NCI-H2029 treated with DMSO at 0.1 percent for 48 hours (cell line): ENCODE measurements at regions not wholly inside any gene's neighbourhood (a gene's known extent, or its start where the extent isn't known, plus 50 kb on each side); places are given as distances from the start of the nearest gene placed in this dataset.
A peak's percentile ranks its signal among the peaks of the same experiment; 100 is the strongest.

ENCODE experiments used
- DNase-seq: peaks from one replicate; lab custom pipeline; 2025; lab: John Stamatoyannopoulos, UW

GRCh38 chrX:116226665-116227484 is 56.3 kb downstream of the AGTR2 start:
- no peak for DNase-seq

DNA sequence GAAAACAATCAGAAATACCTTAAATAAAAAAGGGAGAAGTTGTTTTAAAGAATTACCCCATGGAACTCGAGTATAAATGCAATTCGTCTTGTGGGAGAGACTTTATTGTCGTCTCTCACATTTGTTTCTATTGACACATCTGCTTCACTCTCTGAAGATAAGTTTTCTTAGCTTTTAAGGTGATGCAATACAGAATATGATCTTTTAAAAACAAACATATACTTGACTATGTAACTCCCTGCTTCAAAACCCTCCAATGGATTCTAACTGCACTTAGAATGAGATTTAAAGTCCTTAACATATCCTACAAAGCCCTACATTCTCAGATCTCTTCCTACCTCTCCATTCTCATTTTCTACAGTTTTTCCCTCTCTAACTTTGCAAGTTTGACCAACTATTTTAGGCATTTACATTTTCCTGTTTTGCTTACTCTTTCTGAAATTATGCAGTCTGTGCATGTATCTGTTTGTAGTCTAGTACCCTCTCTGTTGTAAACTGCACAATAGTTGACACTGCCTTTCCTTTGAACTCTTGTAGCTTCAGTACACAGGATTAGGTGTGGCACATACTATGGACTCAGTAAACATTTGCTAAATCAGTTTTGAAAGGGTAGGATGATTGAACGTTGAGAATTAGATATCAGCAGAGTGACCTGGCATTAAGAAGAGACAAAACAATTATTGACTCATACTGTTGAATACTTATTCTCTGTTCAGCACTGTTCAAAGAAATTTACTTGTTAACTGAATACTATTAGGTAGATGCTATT is 59.8 kb downstream of the AGTR2 start:
- no peak for DNase-seq

DNA sequence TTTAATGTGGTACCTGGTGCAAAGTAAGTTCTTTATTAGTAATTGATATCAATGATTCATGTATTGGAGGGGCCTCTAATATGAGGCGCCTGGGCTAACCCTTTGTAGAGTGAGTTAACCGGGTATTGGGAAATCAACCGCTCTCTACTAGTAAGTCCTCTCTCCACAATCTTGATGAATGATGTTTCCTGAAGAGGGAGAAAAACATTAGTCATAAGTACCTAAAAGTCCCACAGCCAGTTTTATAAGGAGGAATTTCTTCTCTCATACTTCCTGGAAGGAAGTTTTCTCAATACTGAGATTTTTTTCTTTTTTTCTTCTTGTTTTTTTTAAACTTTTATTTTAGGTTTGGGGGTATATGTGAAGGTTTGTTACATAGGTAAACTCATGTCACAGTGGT is 62.3 kb downstream of the AGTR2 start:
- no peak for DNase-seq

GRCh38 chrX:116236666-116237065 is 66.1 kb downstream of the AGTR2 start:
- no peak for DNase-seq

DNA sequence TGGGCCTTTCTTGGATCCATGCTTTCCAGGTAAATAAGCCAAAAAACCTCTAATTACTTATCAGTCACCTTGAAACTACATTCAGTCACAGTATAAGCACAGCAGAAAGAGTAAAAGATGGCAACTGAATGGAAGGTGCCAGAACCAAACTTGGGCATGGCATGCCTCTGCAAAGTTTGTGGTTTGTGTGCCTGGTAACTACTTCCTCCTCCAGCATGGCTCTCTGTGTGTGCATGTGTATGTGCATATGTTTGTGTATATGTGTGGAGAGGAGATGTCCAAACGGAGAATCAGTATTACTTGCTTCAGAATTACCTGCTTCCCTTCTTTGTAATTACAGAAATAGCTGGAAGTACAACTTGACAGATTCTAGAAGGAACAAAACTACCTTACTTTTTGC is 67.5 kb downstream of the AGTR2 start:
- no peak for DNase-seq

DNA sequence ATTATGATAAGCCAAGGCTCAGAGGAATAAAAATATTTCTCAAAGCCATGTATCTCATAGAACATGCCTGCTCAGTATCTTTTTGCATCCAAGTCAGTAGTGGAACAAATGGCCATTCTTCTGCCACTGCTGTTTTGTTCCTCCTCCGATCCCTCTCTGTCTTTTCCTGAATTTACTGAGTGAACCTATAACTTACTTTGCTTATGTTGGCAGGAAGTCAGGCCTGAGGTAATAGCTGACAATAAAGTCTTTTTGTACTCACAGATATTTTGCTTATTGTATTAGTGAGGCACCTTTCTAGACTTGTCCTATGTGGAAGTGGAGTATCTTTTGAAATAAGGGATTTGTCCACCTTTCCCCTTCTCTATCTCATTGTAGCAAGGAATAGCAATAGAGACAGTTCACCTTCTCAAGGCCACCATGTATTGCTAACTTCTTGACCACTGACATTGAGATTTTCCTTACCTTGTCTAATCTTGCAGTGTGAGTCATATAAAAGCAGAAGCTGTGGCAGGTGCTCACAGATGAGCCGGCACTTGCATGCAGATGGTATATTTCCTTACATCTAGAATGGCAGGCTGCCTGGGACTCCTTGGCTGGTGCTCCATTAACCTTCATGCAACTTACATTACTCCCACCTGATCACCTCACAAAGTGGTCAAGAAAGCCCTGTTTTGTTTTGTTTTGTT is 68.2 kb downstream of the AGTR2 start:
- DNase-seq: no peak

DNA sequence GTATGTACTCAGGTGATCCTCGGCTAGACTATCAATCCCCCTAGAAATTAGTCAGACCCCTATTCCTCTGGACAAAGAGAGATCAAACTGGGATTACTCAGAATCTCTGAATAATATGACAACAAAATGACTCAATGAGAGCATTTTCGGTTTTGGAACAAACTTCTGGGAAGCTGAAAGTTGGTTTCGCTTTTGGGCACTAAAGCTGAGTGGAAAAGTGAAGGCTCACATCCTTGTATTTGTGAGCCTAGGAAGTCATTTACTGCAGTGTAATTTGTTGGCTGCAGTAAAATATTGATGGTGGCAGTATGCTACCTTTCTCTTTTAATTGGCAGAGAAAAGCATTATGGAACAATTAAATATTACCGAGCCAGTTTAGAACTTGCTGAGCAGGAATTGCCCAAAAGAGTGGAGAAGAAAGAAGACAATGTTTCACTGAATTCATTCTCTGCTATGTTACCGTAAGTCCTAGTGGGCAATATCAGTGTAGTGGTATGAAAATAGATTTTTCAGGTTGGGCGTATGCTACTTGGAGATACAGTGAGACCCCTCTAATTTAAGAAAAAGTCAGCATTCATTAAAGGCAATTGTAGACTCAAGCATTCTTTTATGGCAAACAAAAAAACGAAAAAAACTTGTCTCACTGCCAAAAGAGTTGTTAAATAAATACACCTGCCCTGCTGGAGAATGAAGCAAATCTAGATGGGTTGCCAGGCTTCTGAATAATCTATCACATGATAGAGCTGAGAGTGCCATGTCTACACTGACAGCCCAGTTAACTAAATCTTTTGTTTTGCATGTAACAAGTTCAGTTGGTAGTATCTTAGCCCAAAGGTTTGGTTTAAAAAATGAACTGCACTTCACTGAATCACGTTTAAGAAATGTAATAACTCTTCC is 69.6 kb downstream of the AGTR2 start:
- DNase-seq: peak; percentile 53

- DNase-seq: no peak
Measured at GRCh38 chrX:116241001-116241400, 70.5 kb downstream of the AGTR2 start.

DNA sequence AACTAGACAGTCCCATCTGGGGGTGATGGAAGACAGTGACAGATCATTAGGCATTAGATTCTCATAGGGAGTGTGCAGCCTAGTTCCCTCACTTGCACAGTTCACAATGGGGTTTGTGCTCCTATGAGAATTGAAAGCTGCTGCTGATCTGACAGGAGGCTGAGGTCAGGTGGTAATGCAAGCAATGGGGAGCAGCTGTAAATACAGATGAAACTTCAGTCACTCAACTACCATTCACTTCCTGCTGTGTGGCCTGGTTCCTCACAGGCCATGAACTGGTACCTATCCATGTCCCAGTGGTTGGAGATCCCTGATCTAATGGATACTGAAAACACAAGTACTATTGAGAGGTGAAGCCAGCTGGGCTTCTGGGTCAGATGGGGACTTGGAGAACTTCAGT is 72.5 kb downstream of the AGTR2 start:
- DNase-seq: no peak

DNA sequence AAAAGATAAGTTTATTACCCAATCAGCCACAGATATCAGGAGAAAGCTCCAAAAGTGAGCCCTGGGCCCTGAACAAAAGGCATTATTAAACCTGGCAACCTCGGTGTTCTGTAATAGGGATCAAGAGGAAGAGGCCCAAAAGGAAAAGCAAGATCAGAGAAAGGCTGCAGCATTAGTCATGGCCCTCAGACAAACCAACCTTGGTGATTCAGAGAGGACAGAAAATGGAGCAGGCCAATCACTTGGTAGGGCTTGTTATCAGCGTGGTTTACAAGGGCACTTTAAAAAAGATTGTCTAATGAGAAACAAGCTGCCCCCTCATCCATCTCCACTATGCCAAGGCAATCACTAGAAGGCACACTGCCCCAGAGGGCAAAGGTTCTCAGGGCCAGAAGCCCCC is 75.7 kb downstream of the AGTR2 start:
- DNase-seq: no peak

DNA sequence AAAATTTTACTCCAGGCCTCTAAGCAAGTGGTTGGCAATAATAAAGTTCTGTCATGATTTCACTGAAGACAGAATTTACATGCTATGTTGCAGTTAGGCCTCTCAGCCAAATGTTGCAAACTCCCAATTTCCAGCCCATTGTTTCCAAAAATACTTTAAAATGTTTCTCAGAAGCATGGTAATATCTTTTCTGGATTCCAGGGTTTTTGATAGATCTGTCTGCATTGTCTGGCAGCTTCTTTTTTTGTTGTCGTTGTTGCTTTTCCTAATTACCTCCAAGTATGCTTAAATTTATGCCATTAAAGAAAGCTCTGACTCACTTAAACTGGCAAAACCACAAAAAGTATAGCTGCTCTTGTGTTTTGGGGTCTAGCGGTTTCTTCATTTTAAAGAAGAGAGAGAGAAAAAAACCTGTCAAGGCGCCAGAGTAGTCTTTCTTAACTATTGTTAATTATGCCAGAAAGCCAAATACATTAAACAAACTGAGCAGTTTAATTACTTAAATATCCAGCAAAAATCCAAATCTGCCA is 97.0 kb downstream of the AGTR2 start:
- DNase-seq: no peak

GRCh38 chrX:116272322-116272721 is 101.8 kb downstream of the AGTR2 start:
- DNase-seq: no peak

- no peak for DNase-seq
Measured at GRCh38 chrX:116272861-116273260, 102.3 kb downstream of the AGTR2 start.

DNA sequence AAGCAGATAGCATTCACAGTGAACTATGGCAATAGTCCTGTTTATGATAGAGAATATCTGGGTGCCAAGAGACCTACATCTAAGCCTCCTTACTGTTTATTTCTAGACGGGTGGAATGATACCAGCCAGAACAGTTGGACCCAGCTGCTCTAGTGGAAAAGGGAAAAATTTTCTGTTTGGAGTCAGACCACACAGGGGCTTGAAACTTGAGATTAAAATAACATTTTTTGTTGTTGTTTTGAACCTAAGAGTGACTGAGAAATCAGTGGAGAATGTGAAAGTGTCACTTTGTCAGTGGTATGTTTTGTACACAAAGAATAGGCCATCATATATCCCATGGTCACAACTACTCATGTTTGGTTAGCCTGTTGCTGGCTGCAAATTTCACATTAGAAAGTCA is 105.7 kb downstream of the AGTR2 start:
- DNase-seq: no peak

- no peak for DNase-seq
Measured at GRCh38 chrX:116277351-116278225, 107.0 kb downstream of the AGTR2 start.

DNA sequence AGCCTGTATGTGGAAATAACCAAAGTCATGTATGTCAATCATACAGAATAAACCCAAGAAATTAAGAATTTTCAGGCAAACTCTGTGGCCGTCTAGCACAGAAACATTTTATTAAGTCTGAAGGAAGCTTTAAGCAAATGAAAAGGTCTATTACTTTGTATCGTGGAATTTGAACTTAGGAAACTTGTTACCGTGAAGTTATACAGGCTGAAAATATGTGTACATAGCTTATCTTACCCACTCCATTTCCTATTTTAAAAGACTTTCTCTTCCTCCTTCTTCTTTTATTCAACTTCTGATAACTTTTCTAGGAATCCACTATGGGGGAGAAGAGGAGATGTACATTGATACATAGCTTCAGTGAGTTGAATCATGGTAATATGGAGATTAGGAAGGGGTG is 108.3 kb downstream of the AGTR2 start:
- no peak for DNase-seq

- no peak for DNase-seq
Measured at GRCh38 chrX:116281106-116281505, 110.6 kb downstream of the AGTR2 start.

GRCh38 chrX:116282751-116283150 is 112.2 kb downstream of the AGTR2 start:
- no peak for DNase-seq

- DNase-seq: peak; percentile 8
Measured at GRCh38 chrX:116284400-116284799, 113.9 kb downstream of the AGTR2 start.

GRCh38 chrX:116285501-116285900 is 115.0 kb downstream of the AGTR2 start:
- DNase-seq: no peak

- DNase-seq: peak; percentile 5
Measured at GRCh38 chrX:116289592-116289991, 119.0 kb downstream of the AGTR2 start.
